Endothelial cell of umbilical vein (primary cell): ENCODE measurements at regions not wholly inside any gene's neighbourhood (a gene's known extent, or its start where the extent isn't known, plus 50 kb on each side); places are given as distances from the start of the nearest gene placed in this dataset.
A peak's percentile ranks its signal among the peaks of the same experiment; 100 is the strongest.

Source experiments
- BruUV-seq: library from RNA; stranded (reverse); fragments of 400-500 nt; replicated peaks from 2 replicates; lab custom pipeline; 2021; lab: Mats Ljungman, UMichigan
- CTCF ChIA-PET: fragments of 300-600, 350-600 bp; sonication (Branson Sonifier 250); formaldehyde crosslinking; loops from one replicate; lab custom pipeline; 2021; ENCODE audit warnings: antibody characterized with exemption, inconsistent platforms; lab: Charles Lee
- POLR2A ChIA-PET: fragments of 300-600, 350-600 bp; sonication (Branson Sonifier 250); formaldehyde crosslinking; loops from one replicate; lab custom pipeline; 2021; ENCODE audit warnings: antibody characterized with exemption, inconsistent platforms; lab: Charles Lee
- DNase-seq: peaks from one replicate; pipeline ENCODE4 v3.0.0-alpha.2; 2011; ENCODE audit warnings: low read depth, low spot score
- FAIRE-seq: peaks from 2 replicates; lab custom pipeline; 2011; peaks lifted over from hg19 to GRCh38; lab: Jason Lieb, UNC
- H2AFZ ChIP-seq: 2 replicates; pipeline ENCODE4 v1.6.0; 2012; ENCODE audit warnings: low read depth, low read length, control low read depth, inconsistent platforms
- H3K27ac ChIP-seq: 2 replicates; pipeline ENCODE4 v1.5.1; 2011; ENCODE audit warnings: low read depth, mild to moderate bottlenecking, control low read depth, low read length, moderate library complexity; ENCODE audit not compliant: insufficient read depth
- H3K27me3 ChIP-seq, 2 experiments: 2 replicates each; pipeline versions ENCODE4 v1.6.0 to v1.6.1; 2011; ENCODE audit warnings: low read length in 2 of 2, mixed read lengths in 1 of 2; ENCODE audit not compliant: control insufficient read depth in 2 of 2, insufficient read depth in 2 of 2
- H3K36me3 ChIP-seq, 2 experiments: 2 replicates in 1 of 2; 3 replicates in 1 of 2; pipeline ENCODE4 v1.5.1; 2011; ENCODE audit warnings: low read length in 2 of 2, mild to moderate bottlenecking in 1 of 2, moderate library complexity in 1 of 2; ENCODE audit not compliant: control insufficient read depth in 2 of 2, insufficient read depth in 2 of 2; ENCODE audit errors: extremely low read depth in 1 of 2
- H3K4me1 ChIP-seq: 3 replicates; pipeline ENCODE4 v1.5.1; 2011; ENCODE audit warnings: mild to moderate bottlenecking, low read length; ENCODE audit not compliant: control insufficient read depth, insufficient read depth; ENCODE audit errors: extremely low read depth
- H3K4me2 ChIP-seq: 2 replicates; pipeline ENCODE4 v1.6.1; 2011; ENCODE audit warnings: low read length, control low read depth, mixed read lengths; ENCODE audit not compliant: insufficient read depth
- H3K4me3 ChIP-seq, 3 experiments: fragments of 200-600 bp in 1 of 3; sonication (generic), shearing (Covaris generic) in 1 of 3; replicated peaks in 1 of 3; 2 replicates each; pipeline ENCODE4 v1.5.1; 2011 to 2016; ENCODE audit warnings: control low read depth in 3 of 3, low read length in 3 of 3, mild to moderate bottlenecking in 2 of 3, inconsistent platforms in 1 of 3, low read depth in 1 of 3, moderate library complexity in 1 of 3; ENCODE audit not compliant: insufficient read depth in 1 of 3
- H3K79me2 ChIP-seq: 2 replicates; pipeline ENCODE4 v1.6.0; 2012; ENCODE audit warnings: low read length, inconsistent platforms; ENCODE audit not compliant: control insufficient read depth, insufficient read depth
- H3K9ac ChIP-seq: replicated peaks from 2 replicates; pipeline ENCODE3; 2011; ENCODE audit warnings: low read length, control low read depth; ENCODE audit not compliant: insufficient read depth; ENCODE audit errors: extremely low read depth
- H3K9me1 ChIP-seq: replicated peaks from 3 replicates; pipeline ENCODE4 v1.6.0; 2011; ENCODE audit warnings: mild to moderate bottlenecking, low read length; ENCODE audit not compliant: control insufficient read depth, insufficient read depth; ENCODE audit errors: extremely low read depth
- H3K9me3 ChIP-seq: replicated peaks from 2 replicates; pipeline ENCODE4 v1.5.1; 2012; ENCODE audit warnings: low read length, inconsistent platforms; ENCODE audit not compliant: control insufficient read depth, insufficient read depth
- H4K20me1 ChIP-seq: replicated peaks from 2 replicates; pipeline ENCODE3; 2011; ENCODE audit warnings: mild to moderate bottlenecking, low read length; ENCODE audit not compliant: control insufficient read depth, insufficient read depth; ENCODE audit errors: extremely low read depth
- JUN ChIP-seq: IDR thresholded peaks from 2 replicates; pipeline ENCODE4 v1.6.1; 2011; ENCODE audit warnings: borderline replicate concordance, low read depth; ENCODE audit not compliant: insufficient read length, insufficient read depth
- POLR2A ChIP-seq: IDR thresholded peaks from 2 replicates; pipeline ENCODE4 v1.6.1; 2012; ENCODE audit warnings: low read depth, mild to moderate bottlenecking, control low read depth, low read length
- POLR2AphosphoS5 ChIP-seq: IDR thresholded peaks from 2 replicates; pipeline ENCODE4 v1.6.1; 2012; ENCODE audit warnings: low read depth, mild to moderate bottlenecking, control low read depth, low read length, moderate library complexity; ENCODE audit not compliant: insufficient read depth
- dilution Hi-C: fragments of 300-500 bp; cut with MboI; formaldehyde crosslinking; loops from one replicate; pipeline ENCODE4 v1.15.0; 2019; ENCODE audit warnings: low sequenced_read_pairs; ENCODE audit not compliant: extremely low pct_ligation_motif_present
- intact Hi-C: fragments of 100-400 bp; cut with micrococcal nuclease; formaldehyde crosslinking; loops from one replicate; pipeline ENCODE4 v1.10.0; 2022
- TF ChIP-seq, protein P1 (sequence below), 2 donors: IDR thresholded peaks; 1 replicate in 1 of 2; 2 replicates in 1 of 2; pipeline ENCODE4 v1.5.1; 2011; ENCODE audit warnings: low read length in 2 of 2, mild to moderate bottlenecking in 2 of 2, moderate library complexity in 2 of 2, control low read depth in 1 of 2, inconsistent platforms in 1 of 2, low read depth in 1 of 2; ENCODE audit not compliant: insufficient read depth in 1 of 2; ENCODE audit errors: extremely low read depth in 1 of 2

GRCh38 chr1:178037510-178038253, 56.2 kb upstream of the RASAL2 start:
- dilution Hi-C loops, result no loop called here
- Histone ChIP-seq H3K9me3 (no peaks in the 10 kb centered on the region), H2AFZ (peak overlapping the region; percentile 97), H3K4me1 (no peaks in the 10 kb centered on the region), H3K9me1 (no peaks in the 10 kb centered on the region), H3K27me3 (no peaks in the 10 kb centered on the region), H3K4me3 (peak overlapping the region; percentile 45 to 51 (median 48)), H3K27ac (peak overlapping the region; percentile 41), H4K20me1 (no peaks in the 10 kb centered on the region), H3K4me2 (peak overlapping the region; percentile 63), H3K79me2 (no peaks in the 10 kb centered on the region), H3K36me3 (no peaks in the 10 kb centered on the region), H3K9ac (peak overlapping the region; percentile 83)
- DNase-seq, result peak; percentile 76
- TF ChIP-seq JUN (no peak), POLR2A (peak; percentile 66), POLR2AphosphoS5 (peak; percentile 91)
- TF ChIP-seq, protein P1, sequence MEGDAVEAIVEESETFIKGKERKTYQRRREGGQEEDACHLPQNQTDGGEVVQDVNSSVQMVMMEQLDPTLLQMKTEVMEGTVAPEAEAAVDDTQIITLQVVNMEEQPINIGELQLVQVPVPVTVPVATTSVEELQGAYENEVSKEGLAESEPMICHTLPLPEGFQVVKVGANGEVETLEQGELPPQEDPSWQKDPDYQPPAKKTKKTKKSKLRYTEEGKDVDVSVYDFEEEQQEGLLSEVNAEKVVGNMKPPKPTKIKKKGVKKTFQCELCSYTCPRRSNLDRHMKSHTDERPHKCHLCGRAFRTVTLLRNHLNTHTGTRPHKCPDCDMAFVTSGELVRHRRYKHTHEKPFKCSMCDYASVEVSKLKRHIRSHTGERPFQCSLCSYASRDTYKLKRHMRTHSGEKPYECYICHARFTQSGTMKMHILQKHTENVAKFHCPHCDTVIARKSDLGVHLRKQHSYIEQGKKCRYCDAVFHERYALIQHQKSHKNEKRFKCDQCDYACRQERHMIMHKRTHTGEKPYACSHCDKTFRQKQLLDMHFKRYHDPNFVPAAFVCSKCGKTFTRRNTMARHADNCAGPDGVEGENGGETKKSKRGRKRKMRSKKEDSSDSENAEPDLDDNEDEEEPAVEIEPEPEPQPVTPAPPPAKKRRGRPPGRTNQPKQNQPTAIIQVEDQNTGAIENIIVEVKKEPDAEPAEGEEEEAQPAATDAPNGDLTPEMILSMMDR (IDR thresholded peaks at IDR 0.05; ENCODE audit: extremely low read depth in 1 of 2, insufficient read depth in 1 of 2, low read depth in 1 of 2, low read length in 2 of 2), result peak; percentile 26 to 42
- FAIRE-seq, result peak; percentile 86
- ChIA-PET POLR2A (interaction anchor here (0.7 kb wide), 2 partner anchors 152 to 224 kb away, joined by 3 read pairs; no protein-coding TSS in a partner anchor), CTCF (interaction anchor here (0.7 to 3.8 kb wide), 11 partner anchors 9 to 262 kb away, joined by 3 to 26 read pairs (median 4); partner anchors contain the start of gene RASAL2)
- BruUV-seq, result no TSS peak
- intact Hi-C loops, result loop anchor here (1.0 kb wide), 2 partner anchors 15 to 155 kb away; no protein-coding TSS in a partner anchor
